GM19238 (cell line): ENCODE measurements at regions not wholly inside any gene's neighbourhood (a gene's known extent, or its start where the extent isn't known, plus 50 kb on each side); places are given as distances from the start of the nearest gene placed in this dataset.

Experiments used
- DNase-seq: peaks from one replicate; pipeline ENCODE4 v3.0.0; 2011; ENCODE audit warnings: low spot score; ENCODE audit not compliant: insufficient read length

DNA sequence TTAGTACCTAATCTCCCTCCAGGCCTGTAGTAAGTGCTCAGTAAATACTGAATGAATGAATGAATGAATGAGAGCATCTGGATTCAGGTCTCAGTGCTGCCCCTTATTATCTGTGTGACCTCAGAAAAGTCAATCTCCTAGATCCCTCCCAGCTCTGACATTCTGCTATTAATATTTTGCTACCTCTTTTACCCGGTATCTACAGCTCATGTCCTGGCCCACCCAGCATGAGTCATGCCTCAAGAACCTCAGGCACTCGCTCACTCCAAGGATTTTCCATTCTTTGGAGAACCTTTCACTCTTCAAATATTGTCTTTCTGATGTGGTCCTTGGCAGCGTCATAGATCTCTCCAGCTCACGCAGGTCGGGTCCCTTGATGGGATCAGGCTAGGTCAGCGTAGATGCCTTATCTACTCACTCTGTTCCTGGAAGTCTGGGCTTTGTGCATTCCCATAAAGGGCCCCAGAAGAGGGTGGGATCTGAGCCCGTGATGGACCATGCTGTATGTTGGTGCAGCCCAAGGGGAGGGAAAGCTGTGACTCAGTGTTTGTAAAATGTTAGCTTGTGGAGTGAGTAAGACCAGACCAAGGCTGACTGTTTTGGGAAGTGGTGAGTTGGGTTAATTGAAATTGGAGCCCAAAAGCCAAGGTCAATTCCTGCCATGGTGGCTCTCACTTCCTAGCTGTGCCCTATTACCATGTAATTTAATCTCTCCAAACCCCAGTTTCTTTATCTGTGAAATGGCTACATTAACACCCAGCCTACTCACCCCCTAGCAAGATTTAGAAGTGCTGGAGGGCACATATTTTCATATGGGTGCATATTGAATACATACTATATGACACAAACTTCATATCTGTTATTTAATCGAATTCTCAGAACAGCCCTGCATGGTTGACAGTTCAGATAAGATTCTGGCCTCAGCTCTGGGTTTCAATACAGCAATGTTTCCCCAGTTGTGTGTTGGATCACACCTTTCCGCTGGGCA lies 214.1 kb upstream of the USP24 start:
- DNase-seq, result no peak

DNA sequence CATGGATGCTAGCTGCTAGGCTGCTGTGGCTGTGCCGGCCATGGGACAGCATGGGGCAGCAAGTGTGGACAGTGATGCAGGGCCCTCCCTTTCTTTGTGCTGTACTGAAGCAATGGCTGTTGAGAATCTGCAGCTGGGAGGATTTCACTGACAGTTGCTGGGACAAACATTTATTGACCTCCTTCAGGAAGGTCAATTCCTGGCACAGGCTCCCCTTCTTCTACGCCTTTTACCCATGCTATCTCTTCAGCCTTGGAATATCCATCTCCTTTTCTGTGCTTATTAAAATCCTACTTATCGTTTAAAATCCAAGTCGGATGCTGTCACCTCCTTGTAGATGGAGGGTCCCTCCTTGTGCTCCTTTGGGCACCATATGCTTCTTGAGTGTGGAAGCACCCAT lies 213.1 kb upstream of the USP24 start:
- no peak for DNase-seq

DNA sequence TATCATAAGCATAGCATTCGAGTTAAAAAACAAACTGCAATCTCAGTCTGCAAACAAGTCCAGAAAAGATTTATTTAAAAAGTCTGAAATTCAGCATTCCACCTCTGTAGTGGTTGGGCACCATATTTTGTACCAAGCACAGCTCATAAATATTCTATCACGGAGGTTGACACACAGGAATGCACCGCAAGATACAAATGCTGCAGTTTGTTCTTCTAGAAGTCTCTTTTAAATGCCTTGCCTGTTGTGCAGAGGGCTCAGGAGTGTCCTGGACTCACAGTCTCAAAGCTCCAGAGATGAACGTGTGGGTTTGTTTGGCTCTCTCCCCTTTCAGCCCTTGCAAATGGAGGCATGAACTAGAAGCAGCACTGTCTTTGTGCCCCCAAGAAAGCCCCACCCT lies 212.4 kb upstream of the USP24 start:
- DNase-seq, result no peak

DNA sequence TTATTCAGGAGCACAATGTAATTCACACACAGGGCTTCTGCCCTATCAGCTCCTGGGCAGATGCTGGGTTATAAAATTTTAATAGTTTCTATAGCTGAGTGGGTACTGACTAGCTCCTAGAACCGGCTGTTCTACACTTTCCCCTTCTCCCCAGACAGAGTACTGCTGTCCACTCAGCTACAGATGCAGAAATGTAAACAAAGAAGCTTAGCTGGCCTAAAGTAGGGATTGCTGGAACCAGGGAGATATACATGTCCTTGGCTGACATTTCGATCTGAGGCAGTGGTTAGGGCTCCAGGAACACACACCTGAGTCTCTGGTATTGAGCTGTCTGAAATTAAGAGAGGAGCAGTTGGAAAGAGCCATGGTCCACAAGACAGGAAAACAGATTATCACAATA lies 211.5 kb upstream of the USP24 start:
- DNase-seq, result no peak

DNA sequence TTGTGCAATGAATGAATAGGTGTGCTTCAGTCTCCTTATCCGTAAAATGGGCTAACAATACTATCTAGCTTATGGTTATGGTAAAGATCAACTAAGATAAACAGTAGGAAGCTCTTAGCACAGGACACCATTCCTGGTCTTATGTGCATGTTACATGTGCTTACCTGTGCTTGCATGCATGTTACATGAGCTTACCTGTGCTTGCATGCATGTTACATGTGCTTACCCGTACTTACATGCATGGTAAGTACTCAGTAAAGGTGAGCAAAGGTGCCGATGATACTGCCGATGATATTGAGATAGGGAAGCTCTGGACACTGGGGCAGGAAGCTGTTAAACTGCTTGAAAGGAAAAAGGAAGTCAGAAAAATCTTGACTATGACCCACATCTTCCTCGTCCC lies 211.0 kb upstream of the USP24 start:
- no peak for DNase-seq

DNA sequence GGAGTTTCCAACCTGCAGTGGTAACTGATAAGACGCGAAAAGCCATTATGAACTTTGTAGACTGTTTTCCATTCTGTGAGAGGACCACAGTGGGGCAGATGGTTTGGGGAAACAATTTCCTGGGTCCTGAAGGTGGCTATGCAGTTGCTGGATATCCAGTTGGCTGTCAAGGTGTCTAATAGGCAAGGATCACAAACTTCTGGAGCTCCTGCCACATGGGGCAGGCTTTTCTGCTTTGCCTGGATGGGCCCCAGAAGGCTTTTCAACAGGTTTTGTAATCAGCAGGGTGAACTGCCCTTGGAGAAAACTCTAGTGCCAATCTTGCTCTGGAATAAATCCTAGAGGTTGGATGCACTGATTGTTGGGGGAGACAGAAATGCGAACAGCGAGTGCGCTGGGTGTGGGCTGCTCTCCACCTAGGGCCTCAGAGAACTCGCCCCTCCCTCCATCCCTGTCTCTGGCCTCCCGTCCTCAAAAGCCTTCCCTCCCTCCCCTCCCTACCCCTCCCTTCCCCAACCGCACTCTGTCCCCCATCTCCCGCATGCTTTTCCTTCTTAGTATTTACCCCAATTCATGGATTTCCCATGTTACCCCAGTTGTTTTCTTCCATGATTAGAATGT lies 210.3 kb upstream of the USP24 start:
- no peak for DNase-seq

DNA sequence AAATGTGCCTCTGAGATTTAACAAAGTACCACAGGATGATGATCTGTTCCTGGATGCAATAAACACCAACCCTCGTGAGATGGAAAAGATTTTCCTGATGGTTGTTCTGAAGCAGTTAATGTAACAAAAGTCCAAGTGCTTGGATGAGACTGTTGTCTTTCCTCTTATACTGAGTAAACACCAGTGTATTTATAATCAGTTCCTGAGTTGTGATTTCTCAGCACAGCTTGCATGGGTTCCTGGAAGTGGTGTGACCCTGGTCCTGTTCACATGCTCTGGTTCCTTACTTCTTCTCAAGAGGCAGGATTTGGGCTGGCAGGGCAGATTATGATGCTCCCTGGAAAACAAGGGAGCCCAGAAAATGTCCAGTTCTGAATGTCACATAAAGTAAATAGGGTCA lies 208.2 kb upstream of the USP24 start:
- no peak for DNase-seq

DNA sequence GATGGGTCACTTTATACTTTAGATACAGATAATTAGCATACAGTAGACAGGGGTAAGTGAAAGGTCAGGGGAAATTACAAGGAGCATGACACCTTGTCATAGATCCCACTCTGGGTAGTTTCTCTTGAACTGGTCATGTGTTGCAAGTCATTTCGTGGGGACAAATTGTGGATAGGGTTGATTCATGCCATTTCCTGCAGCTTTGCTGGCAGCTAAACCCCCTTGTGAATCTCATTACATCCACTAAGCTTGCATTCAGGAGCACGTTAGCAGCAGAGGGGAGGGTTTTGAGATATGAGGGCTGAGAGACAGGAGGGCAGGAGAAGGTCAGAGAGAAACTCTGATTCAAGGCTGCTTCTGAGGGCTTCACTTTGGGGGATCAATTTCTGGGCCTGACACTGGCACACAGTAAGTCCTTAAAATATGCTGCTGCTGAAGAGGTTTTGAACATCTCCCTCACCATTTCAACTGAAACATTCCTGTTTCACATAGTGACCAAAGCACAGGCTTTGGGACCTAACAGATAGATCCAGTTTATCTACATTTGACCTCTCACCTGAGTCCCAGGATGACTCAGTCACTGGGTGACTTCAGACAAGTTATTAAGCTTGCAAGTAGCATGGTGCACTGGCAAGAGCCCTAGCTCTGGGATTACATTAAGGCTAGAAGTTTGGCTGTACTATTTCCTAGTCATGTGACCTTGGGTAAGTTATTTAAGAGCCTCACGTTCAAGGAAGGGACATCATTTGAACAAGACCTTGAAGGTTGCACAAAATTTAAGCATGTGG lies 206.0 kb upstream of the USP24 start:
- DNase-seq, result no peak

DNA sequence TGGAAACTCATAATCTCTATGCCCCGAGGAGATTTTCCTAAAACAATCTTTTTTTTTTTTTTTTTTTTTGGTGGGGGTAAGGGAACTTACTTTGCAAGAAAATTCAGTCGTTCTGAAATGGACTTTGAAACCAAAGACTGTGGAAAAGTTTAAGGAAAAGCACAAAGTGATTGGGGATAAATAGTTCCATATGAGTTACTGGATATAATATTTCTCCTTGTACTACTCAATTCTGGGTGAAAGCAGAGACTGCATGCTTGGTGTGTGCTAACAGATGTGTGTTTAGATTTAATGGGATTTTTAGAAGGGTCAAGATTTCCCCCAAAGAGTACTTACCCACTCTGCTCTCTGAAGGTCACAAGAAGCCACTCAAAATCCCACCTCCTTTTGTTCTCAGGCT lies 204.9 kb upstream of the USP24 start:
- DNase-seq, result no peak

DNA sequence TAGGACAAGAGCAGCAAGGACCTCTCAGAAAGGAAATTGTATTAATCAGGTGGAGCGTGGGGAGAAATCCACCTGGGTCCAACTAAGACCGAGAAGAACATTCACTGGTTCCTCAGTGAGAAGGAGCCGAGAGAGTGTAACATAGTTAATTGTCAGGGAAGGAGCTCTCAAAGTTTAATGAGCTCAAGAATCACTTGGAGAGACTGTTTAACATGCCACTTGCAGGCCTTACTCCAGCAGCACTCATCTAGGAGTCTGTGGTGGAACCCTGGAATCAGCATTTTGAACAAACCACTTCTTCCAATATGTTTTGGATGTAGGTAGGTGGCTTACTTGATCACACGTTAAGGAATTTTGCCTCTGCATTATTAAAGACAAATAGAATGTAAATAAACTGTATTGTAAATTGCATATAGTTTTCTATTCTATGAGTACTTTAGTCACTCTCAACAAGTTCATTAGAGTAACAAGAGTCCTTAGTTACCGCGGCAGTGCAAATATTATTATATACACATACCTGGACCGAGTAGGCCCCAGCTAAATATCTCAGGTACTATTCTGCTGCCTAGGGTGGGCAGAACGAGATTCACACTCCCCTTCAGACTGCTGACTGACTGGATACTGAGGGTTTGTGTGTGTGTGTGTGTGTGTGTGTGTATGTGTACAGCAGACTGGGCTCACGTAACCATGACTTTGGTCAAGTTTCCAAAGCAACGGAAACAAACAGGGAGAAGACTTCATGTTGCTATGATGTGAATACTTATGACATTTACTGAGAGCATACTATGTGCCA lies 203.2 kb upstream of the USP24 start:
- no peak for DNase-seq

DNA sequence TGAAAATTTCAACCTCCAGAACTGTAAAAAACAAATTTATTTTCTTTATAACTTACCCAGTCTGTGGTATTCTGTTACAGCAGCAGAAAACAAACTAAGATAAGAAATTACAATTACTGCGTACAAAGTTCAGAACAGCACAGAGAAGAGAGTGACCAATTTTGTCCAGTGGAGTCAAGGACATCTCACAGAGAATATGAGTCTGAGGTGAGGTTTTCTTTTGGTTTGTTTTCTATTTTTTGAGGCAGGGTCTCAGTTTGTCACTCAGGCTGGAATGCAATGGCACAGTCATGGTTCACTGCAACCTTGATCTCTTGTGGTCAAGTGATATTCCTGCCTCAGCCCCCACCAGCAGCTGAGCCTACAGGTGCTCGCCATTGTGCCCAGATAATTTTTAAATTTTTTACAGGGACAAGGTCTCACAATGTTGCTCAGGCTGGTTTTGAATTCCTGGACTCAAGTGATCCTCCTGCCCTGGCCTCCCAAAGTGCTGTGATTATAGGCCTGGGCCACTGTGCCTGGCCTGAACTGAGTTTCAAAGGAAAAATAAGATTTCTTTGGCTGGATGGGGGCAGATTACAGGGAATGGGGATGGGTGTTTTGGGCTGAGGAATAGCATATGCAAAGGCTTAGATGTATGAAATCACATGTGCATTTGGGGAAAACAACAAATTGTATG lies 201.1 kb upstream of the USP24 start:
- DNase-seq, result no peak

DNA sequence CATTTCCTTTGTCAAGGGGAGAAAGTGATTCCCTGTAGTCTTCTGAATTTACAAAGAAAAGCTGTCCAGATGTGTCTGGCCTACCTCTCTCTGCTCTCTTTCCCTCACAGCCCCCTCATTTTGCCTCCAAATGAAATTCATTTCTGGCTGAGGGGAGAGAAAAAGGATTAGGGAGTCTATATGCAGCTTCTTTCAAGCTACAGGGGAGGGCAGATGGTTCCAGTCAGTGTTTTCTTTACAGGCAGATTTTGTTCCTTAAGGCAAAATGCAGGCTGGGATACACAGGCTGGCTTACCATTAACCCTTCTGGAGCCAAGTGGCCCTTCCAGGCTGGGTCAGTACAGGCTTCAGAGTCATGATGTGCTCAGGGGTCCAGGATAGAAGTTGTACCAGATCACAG lies 198.1 kb upstream of the USP24 start:
- no peak for DNase-seq

DNA sequence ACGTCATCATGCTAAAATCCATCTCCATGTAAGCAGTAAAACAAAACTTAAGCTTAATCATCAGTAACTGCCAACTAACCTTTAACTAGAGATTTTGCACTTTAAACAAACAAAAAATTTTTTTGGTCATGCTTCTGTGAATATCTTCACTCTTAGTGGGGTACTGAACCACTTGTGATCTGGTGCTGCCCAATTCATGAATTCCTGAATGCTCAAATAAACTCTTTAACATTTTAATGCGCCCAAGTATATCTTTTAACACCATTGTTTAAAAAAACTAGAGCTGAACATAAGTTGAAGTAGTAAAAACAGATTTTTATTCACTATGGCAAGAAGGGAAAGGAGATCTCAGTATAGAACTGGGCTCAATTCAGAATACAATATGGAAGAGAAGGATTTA lies 196.9 kb upstream of the USP24 start:
- no peak for DNase-seq

DNA sequence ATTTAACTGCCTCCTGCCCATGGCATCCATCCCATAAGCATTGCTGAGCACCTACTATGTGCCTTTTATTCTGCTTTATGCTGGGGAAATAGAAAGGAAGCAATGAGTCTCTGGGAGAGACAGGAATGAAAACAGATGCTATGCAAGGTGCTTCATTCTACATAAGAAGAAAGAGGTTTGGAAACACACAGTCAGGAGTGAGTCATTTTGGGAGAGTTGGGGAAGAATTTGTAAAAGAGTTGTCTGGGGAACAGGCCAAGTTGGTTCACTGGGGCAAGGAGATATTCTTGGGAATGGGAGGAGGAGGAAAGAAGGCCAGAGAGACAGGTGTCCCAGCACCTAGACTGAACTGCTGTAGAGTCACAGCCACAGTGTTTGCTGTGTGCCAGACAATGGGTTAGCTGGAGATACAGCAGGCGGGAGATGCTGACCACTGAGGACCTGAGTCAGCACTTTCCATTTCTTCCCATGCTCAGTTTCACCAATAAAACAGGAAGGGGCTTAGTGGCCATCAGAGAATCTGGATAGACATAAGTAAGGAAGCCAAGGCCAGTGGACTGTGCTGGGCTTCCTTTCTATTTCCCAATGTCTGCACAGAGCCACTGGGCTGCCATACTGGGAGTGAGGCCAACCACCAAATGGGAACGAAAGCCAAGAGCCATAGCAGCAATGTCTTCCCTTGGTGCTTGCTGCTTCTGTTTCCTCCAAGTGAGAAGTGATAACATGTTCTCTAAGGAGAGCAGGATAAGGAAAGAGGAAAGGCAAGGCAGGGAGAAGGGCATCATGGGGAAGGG lies 187.7 kb upstream of the USP24 start:
- DNase-seq, result no peak

DNA sequence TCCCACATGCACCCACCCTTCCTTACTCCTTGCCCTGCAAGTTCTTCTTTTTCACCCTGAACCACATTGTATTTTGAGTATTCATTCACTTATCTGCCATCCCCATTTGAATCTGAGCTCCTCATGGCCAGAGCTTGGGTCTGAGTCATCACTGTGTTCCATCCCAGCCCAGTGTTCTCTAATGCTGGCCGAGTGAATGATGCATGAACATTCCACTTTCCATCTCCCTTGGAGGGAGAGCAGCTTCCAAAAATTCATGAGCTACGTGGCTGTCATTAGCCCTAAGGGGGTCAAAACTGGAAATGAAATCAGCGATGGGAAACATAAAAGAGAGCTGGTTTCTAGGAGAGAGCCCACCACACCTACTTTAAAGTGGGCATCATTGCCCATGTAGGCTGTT lies 187.0 kb upstream of the USP24 start:
- no peak for DNase-seq

DNA sequence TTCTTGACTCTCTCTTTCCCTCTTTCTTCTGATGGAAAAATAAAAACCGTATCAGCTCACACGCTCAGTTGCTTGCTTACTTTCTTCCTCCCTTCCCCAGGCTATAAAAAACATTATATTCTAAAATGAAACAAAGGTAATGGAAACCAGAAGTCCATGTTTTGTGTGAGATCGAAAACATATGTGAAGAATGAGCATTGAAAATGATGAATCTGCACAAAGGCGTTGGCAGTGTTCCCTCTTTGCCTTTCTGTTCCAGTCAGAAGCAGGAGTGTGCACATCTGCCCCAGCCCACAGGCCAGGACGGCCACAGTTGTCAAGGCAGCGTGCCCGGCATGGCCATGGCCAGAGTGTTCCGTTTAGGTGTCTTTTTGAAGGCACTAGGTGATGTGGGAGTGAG lies 185.3 kb upstream of the USP24 start:
- no peak for DNase-seq

DNA sequence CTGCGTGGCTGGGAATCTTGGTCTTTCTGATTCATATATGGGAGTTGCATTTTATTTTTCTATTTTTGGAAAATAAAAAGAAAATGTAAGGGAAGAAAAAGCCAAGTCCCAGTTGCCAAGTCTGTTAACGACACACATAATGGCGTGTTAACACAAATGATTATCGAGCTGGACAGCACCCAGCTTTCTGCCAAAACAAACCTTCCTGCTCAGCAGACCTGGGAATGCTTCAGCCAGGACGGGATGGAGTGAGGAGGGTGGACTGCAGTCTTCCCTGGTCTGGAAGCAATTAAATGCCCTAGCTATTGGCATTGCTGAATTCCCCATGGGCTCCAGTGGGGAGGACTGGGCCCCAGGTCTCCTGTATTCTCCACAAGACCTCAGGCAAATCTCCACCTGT lies 184.2 kb upstream of the USP24 start:
- DNase-seq, result no peak

DNA sequence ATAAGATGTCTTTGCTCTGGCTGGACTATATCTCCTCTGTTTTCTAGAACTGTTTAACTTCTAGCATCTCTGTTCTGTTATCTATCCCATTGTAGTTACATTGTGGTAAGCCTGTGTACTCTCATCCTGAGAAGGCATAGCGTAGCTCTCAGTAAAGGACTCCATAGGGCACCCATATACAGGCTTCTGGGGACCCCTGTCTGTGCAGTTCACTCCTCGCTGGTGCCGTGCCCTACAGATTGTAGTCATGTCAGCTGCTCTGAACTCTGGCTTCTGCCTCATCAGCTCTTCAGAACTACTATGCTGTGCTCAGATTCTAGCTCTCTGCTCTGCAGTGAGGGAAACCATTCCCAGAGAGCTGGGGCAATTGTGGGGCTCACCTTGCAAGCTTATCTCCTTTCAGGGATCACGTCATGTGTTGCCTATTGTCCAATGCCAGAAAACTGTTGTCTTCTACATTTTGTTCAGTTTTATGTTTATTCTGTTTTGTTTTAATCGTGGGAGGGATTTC lies 181.3 kb upstream of the USP24 start:
- no peak for DNase-seq

DNA sequence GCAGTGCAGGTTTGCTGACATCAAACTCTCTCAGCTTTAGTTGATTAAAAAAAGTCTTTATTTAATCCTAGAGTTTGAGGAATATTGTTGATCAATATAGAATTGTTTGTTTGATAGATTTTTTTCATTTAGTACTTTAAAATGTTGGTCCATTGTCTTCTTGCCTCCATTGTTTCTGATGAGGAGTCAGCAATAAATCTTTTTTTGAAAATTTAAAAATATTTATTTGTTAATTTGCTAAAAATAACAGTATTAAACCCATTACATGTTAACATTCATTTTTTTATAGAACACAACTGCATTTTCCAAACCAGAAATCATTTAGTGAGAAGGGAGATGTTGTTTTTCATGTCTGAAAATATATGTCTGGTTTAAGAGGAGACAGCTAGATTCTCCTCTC lies 173.8 kb upstream of the USP24 start:
- DNase-seq, result no peak

DNA sequence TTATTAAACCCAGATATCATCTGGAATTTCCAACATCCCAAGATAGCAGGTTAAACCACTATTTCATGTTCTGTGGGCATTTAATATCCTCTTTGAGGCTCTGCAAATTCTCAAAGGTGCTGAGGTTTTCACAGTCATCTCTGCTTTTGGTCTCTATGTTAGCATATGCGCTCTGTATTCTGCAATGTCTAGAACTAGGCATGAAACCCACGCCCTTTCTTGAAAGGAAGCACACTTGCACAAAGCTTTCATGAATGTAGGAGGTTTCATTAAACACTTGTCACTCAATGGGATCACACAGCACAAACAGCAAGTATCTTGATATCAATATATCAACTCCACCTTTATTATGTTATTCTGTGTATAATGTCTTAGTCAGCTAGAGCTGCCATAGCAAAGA lies 172.0 kb upstream of the USP24 start:
- no peak for DNase-seq
